ENCODE measurements at regions not wholly inside any gene's neighbourhood (a gene's known extent, or its start where the extent isn't known, plus 50 kb on each side); places are given as distances from the start of the nearest gene placed in this dataset.

DNA sequence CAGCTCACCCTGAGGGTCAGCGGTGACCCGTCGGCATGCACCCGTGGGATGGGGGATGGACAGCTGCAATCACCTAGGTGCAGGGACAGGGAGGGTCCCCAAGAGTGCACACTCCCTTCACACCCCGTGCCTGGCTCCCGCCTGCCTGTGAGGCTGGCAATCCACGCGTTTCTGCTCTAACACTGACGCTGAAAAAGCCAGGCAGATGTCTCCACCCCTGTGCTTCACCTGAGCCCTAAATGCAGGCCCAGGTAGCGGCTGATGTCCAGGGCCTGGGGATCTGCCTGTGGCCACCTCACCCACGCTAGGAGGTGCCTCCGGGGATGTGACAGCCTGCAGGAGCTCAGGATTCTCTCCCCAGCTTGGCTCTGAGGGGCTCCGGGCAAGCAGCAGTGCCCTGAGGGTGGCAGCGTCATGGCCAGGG is 212.0 kb upstream of the SALL3 start:
- TF ChIP-seq CTCF (IDR thresholded peaks at IDR 0.05; ENCODE audit: control insufficient read depth, insufficient read depth, low read depth, low read length, missing control alignments), result no peak
- DNase-seq (ENCODE audit: low read depth), result no peak
- no peak overlapping the region for H3K4me3 ChIP-seq (ENCODE audit: control insufficient read depth, low read depth, low read length)

GRCh38 chr18:78768221-78768620 is 211.4 kb upstream of the SALL3 start:
- no peak for TF ChIP-seq CTCF (IDR thresholded peaks at IDR 0.05; ENCODE audit: control insufficient read depth, insufficient read depth, low read depth, low read length, missing control alignments)
- no peak for DNase-seq (ENCODE audit: low read depth)
- H3K4me3 ChIP-seq (ENCODE audit: control insufficient read depth, low read depth, low read length), result no peak overlapping the region

GRCh38 chr18:78768656-78769501 is 210.7 kb upstream of the SALL3 start:
- TF ChIP-seq CTCF (IDR thresholded peaks at IDR 0.05; ENCODE audit: control insufficient read depth, insufficient read depth, low read depth, low read length, missing control alignments), result no peak
- DNase-seq (ENCODE audit: low read depth), result no peak
- no peak overlapping the region for H3K4me3 ChIP-seq (ENCODE audit: control insufficient read depth, low read depth, low read length)

GRCh38 chr18:78769502-78770105 is 210.0 kb upstream of the SALL3 start:
- TF ChIP-seq CTCF (IDR thresholded peaks at IDR 0.05; ENCODE audit: control insufficient read depth, insufficient read depth, low read depth, low read length, missing control alignments), result no peak
- H3K4me3 ChIP-seq (ENCODE audit: control insufficient read depth, low read depth, low read length), result no peak overlapping the region
- DNase-seq (ENCODE audit: low read depth), result no peak

- no peak for DNase-seq (ENCODE audit: low read depth)
- no peak for TF ChIP-seq CTCF (IDR thresholded peaks at IDR 0.05; ENCODE audit: control insufficient read depth, insufficient read depth, low read depth, low read length, missing control alignments)
Measured at GRCh38 chr18:78770139-78770822, 209.3 kb upstream of the SALL3 start.

GRCh38 chr18:78770823-78771139 is 208.8 kb upstream of the SALL3 start:
- H3K4me3 ChIP-seq (ENCODE audit: control insufficient read depth, low read depth, low read length), result no peak overlapping the region
- no peak for DNase-seq (ENCODE audit: low read depth)
- no peak for TF ChIP-seq CTCF (IDR thresholded peaks at IDR 0.05; ENCODE audit: control insufficient read depth, insufficient read depth, low read depth, low read length, missing control alignments)

More at GRCh38 chr18:78770139-78770822, 209.3 kb upstream of the SALL3 start:
- no peak overlapping the region for H3K4me3 ChIP-seq (ENCODE audit: control insufficient read depth, low read depth, low read length)

Data from AG09309 (cell line).